ENCODE measurements at regions not wholly inside any gene's neighbourhood (a gene's known extent, or its start where the extent isn't known, plus 50 kb on each side); places are given as distances from the start of the nearest gene placed in this dataset.
"Not testable (repeated sequence)": the region's sequence is repeated elsewhere in the genome, so short reads cannot be mapped to it uniquely, and the experiment has no call there.

GRCh38 chr1:100799954-100800612 lies 80.5 kb downstream of the VCAM1 start:
- Histone ChIP-seq H3K27ac (ENCODE audit: low read length in 2 of 2) (no peak overlapping the region), H4K20me1 (ENCODE audit: control insufficient read depth, insufficient read depth, low read length, poor library complexity, severe bottlenecking) (no peaks in the 10 kb centered on the region), H3K4me2 (replicated peaks; ENCODE audit: low read depth, low read length, poor library complexity, severe bottlenecking) (no peak overlapping the region), H3K36me3 (replicated peaks in 1 of 2; ENCODE audit: control extremely low read depth in 1 of 2, control insufficient read depth in 1 of 2, extremely low read depth in 1 of 2, insufficient read depth in 2 of 2, low read length in 1 of 2) (no peaks in the 10 kb centered on the region), H2AFZ (ENCODE audit: insufficient read depth, low read depth, low read length, poor library complexity, severe bottlenecking) (no peak overlapping the region), H3K79me2 (ENCODE audit: control insufficient read depth, insufficient read depth, low read length) (no peaks in the 10 kb centered on the region), H3K4me1 (ENCODE audit: control insufficient read depth in 2 of 2, insufficient read depth in 2 of 2, low read length in 2 of 2) (no peaks in the 10 kb centered on the region), H3K27me3 (replicated peaks in 1 of 4; ENCODE audit: control extremely low read depth in 1 of 4, control insufficient read depth in 3 of 4, insufficient read depth in 4 of 4, low read length in 3 of 4) (no peaks in the 10 kb centered on the region), H3K9ac (ENCODE audit: low read length) (no peak overlapping the region), H3K9me3 (ENCODE audit: control extremely low read depth in 1 of 3, control insufficient read depth in 2 of 3, insufficient read depth in 1 of 3, low read length in 2 of 3) (peaks cover 0 to 2% (median 1%) of the 10 kb centered on the region in 3 donors), H3K4me3 (ENCODE audit: control extremely low read depth in 1 of 5, extremely low read depth in 1 of 5, insufficient read depth in 1 of 5, low read depth in 2 of 5, low read length in 4 of 5) (no peak overlapping the region)
- Mint-ChIP-seq H3K4me3 (no peak overlapping the region), H3K27me3 (peaks cover 28% of the 10 kb centered on the region), H3K9me3 (ENCODE audit: insufficient read depth) (peaks cover 7% of the 10 kb centered on the region), H3K4me1 (no peaks in the 10 kb centered on the region), H3K27ac (no peak overlapping the region)
- no CpG with 5 or more reads among the region's 1 CpG for WGBS (ENCODE audit: insufficient coverage)
- ChIA-PET CTCF (no interaction called here), POLR2A (no interaction called here)
- ATAC-seq (ENCODE audit: low read depth) (no peak), DNase-seq (no peak)
- TF ChIP-seq, protein P1, sequence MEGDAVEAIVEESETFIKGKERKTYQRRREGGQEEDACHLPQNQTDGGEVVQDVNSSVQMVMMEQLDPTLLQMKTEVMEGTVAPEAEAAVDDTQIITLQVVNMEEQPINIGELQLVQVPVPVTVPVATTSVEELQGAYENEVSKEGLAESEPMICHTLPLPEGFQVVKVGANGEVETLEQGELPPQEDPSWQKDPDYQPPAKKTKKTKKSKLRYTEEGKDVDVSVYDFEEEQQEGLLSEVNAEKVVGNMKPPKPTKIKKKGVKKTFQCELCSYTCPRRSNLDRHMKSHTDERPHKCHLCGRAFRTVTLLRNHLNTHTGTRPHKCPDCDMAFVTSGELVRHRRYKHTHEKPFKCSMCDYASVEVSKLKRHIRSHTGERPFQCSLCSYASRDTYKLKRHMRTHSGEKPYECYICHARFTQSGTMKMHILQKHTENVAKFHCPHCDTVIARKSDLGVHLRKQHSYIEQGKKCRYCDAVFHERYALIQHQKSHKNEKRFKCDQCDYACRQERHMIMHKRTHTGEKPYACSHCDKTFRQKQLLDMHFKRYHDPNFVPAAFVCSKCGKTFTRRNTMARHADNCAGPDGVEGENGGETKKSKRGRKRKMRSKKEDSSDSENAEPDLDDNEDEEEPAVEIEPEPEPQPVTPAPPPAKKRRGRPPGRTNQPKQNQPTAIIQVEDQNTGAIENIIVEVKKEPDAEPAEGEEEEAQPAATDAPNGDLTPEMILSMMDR (IDR thresholded peaks at IDR 0.05) = no peak
- no peak for TF ChIP-seq EZH2 (IDR thresholded peaks at IDR 0.05; ENCODE audit: borderline replicate concordance, insufficient read depth, low read depth, low read length, poor library complexity, severe bottlenecking)
- intact Hi-C loops (cut with micrococcal nuclease) = no loop called here

- intact Hi-C loops (cut with micrococcal nuclease); H2AFZ ChIP-seq (ENCODE audit: insufficient read depth, low read depth, low read length, poor library complexity, severe bottlenecking); H3K27ac Mint-ChIP-seq; H4K20me1 ChIP-seq (ENCODE audit: control insufficient read depth, insufficient read depth, low read length, poor library complexity, severe bottlenecking); DNase-seq; H3K9ac ChIP-seq (ENCODE audit: low read length); H3K36me3 ChIP-seq (replicated peaks in 1 of 2; ENCODE audit: control extremely low read depth in 1 of 2, control insufficient read depth in 1 of 2, extremely low read depth in 1 of 2, insufficient read depth in 2 of 2, low read length in 1 of 2); H3K4me3 ChIP-seq (ENCODE audit: control extremely low read depth in 1 of 5, extremely low read depth in 1 of 5, insufficient read depth in 1 of 5, low read depth in 2 of 5, low read length in 4 of 5); H3K9me3 Mint-ChIP-seq (ENCODE audit: insufficient read depth); POLR2A ChIA-PET; H3K4me3 Mint-ChIP-seq; H3K27me3 ChIP-seq (replicated peaks in 1 of 4; ENCODE audit: control extremely low read depth in 1 of 4, control insufficient read depth in 3 of 4, insufficient read depth in 4 of 4, low read length in 3 of 4); H3K4me1 Mint-ChIP-seq; H3K27ac ChIP-seq (ENCODE audit: low read length in 2 of 2); H3K79me2 ChIP-seq (ENCODE audit: control insufficient read depth, insufficient read depth, low read length); H3K4me2 ChIP-seq (replicated peaks; ENCODE audit: low read depth, low read length, poor library complexity, severe bottlenecking); CTCF ChIA-PET; ATAC-seq (ENCODE audit: low read depth); H3K4me1 ChIP-seq (ENCODE audit: control insufficient read depth in 2 of 2, insufficient read depth in 2 of 2, low read length in 2 of 2); H3K9me3 ChIP-seq (ENCODE audit: control extremely low read depth in 1 of 3, control insufficient read depth in 2 of 3, insufficient read depth in 1 of 3, low read length in 2 of 3): not testable (repeated sequence)
- peaks cover 20% of the 10 kb centered on the region for H3K27me3 Mint-ChIP-seq
- WGBS (ENCODE audit: insufficient coverage) = no CpG with 5 or more reads among the region's 4 CpGs
Measured at GRCh38 chr1:100801256-100801655, 81.7 kb downstream of the VCAM1 start.

- POLR2A ChIA-PET, H3K4me3 Mint-ChIP-seq, DNase-seq: not testable (repeated sequence)
Measured at GRCh38 chr1:100803280-100803679, 83.7 kb downstream of the VCAM1 start.

More at GRCh38 chr1:100803280-100803679, 83.7 kb downstream of the VCAM1 start:
- H3K9me3 ChIP-seq (ENCODE audit: control extremely low read depth in 1 of 3, control insufficient read depth in 2 of 3, insufficient read depth in 1 of 3, low read length in 2 of 3); H4K20me1 ChIP-seq (ENCODE audit: control insufficient read depth, insufficient read depth, low read length, poor library complexity, severe bottlenecking); H3K27ac ChIP-seq (ENCODE audit: low read length in 2 of 2); H3K9ac ChIP-seq (ENCODE audit: low read length); H3K4me1 Mint-ChIP-seq; H3K36me3 ChIP-seq (replicated peaks in 1 of 2; ENCODE audit: control extremely low read depth in 1 of 2, control insufficient read depth in 1 of 2, extremely low read depth in 1 of 2, insufficient read depth in 2 of 2, low read length in 1 of 2); H3K4me3 ChIP-seq (ENCODE audit: control extremely low read depth in 1 of 5, extremely low read depth in 1 of 5, insufficient read depth in 1 of 5, low read depth in 2 of 5, low read length in 4 of 5); ATAC-seq (ENCODE audit: low read depth); CTCF ChIA-PET; H2AFZ ChIP-seq (ENCODE audit: insufficient read depth, low read depth, low read length, poor library complexity, severe bottlenecking); H3K79me2 ChIP-seq (ENCODE audit: control insufficient read depth, insufficient read depth, low read length); H3K9me3 Mint-ChIP-seq (ENCODE audit: insufficient read depth); H3K4me2 ChIP-seq (replicated peaks; ENCODE audit: low read depth, low read length, poor library complexity, severe bottlenecking); H3K27me3 ChIP-seq (replicated peaks in 1 of 4; ENCODE audit: control extremely low read depth in 1 of 4, control insufficient read depth in 3 of 4, insufficient read depth in 4 of 4, low read length in 3 of 4); H3K4me1 ChIP-seq (ENCODE audit: control insufficient read depth in 2 of 2, insufficient read depth in 2 of 2, low read length in 2 of 2); intact Hi-C loops (cut with micrococcal nuclease); H3K27ac Mint-ChIP-seq: not testable (repeated sequence)
- WGBS (ENCODE audit: insufficient coverage) = 100% methylated on average over 1 of the region's 4 CpGs
- peaks cover 18% of the 10 kb centered on the region for H3K27me3 Mint-ChIP-seq
